ENCODE measurements at regions not wholly inside any gene's neighbourhood (a gene's known extent, or its start where the extent isn't known, plus 50 kb on each side); places are given as distances from the start of the nearest gene placed in this dataset.

DNA sequence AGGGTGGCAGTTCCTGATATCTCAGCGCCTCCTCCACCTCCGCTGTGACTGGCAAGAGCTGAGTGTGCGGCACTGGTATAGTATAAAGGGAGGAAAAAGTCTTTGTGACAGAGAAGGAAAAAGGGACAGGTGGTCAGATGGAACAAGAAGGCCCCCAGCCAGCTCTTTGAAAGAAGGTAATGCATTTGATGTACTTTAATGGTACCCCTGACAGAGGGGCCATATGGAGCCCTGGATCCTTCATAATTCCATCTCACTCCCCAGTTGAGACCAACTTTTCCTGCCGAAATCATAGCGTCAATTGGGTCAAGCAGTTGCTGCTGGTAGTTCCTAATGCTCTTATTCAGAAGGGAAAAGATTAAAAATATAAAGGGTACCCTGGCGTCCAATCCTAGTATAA lies 198.2 kb downstream of the ZNF326 start:
- ChIA-PET CTCF (no interaction called here), POLR2A (no interaction called here)
- Histone ChIP-seq H3K27ac (ENCODE audit: insufficient read depth in 1 of 2, low read depth in 1 of 2, low read length in 2 of 2, poor library complexity in 1 of 2, severe bottlenecking in 2 of 2) (no peak overlapping the region), H3K9me3 (ENCODE audit: control extremely low read depth in 1 of 5, control insufficient read depth in 4 of 5, insufficient read depth in 2 of 5, low read depth in 1 of 5, low read length in 4 of 5) (no peaks in the 10 kb centered on the region), H3K4me1 (ENCODE audit: control extremely low read depth in 1 of 4, control insufficient read depth in 4 of 4, insufficient read depth in 4 of 4, low read length in 3 of 4) (no peaks in the 10 kb centered on the region), H3K4me3 (ENCODE audit: control insufficient read depth in 1 of 7, extremely low read depth in 1 of 7, insufficient read depth in 4 of 7, low read depth in 2 of 7, low read length in 6 of 7) (no peak overlapping the region), H3K27me3 (replicated peaks in 2 of 5; ENCODE audit: control insufficient read depth in 4 of 5, insufficient read depth in 5 of 5, low read length in 4 of 5) (no peaks in the 10 kb centered on the region), H3K36me3 (ENCODE audit: control insufficient read depth in 4 of 4, insufficient read depth in 4 of 4, low read length in 3 of 4) (no peaks in the 10 kb centered on the region)
- 100% methylated on average over 4 of the region's 6 CpGs for WGBS (ENCODE audit: insufficient coverage)
- no peak for DNase-seq

DNA sequence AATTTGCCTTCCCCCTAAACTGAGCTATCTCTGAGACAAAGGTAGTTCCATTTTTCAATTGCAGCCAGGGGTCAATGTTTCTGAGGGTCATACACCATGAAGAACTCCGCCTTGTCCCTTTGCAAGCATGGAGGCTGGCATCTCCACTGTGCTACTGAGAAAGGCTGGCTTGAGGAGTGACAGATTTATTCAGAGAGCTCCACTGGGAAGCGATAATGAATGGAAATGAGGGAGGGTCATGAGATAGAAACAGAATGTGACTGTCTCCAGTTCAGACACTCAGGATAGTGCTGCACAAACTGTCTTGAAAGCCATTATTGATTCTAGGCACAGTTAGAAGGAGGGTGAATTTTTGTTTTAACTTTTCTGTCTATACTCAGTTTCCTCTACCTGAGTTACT lies 197.5 kb downstream of the ZNF326 start:
- no peaks in the 10 kb centered on the region for H3K9me3 ChIP-seq (ENCODE audit: control extremely low read depth in 1 of 5, control insufficient read depth in 4 of 5, insufficient read depth in 2 of 5, low read depth in 1 of 5, low read length in 4 of 5)
- H3K36me3 ChIP-seq (ENCODE audit: control insufficient read depth in 4 of 4, insufficient read depth in 4 of 4, low read length in 3 of 4) = no peaks in the 10 kb centered on the region
- no peak overlapping the region for H3K4me3 ChIP-seq (ENCODE audit: control insufficient read depth in 1 of 7, extremely low read depth in 1 of 7, insufficient read depth in 4 of 7, low read depth in 2 of 7, low read length in 6 of 7)
- ChIA-PET CTCF (no interaction called here), POLR2A (no interaction called here)
- DNase-seq = no peak
- H3K27ac ChIP-seq (ENCODE audit: insufficient read depth in 1 of 2, low read depth in 1 of 2, low read length in 2 of 2, poor library complexity in 1 of 2, severe bottlenecking in 2 of 2) = no peak overlapping the region
- 100% methylated on average over 2 of the region's 2 CpGs for WGBS (ENCODE audit: insufficient coverage)
- H3K27me3 ChIP-seq (replicated peaks in 2 of 5; ENCODE audit: control insufficient read depth in 4 of 5, insufficient read depth in 5 of 5, low read length in 4 of 5) = no peaks in the 10 kb centered on the region
- H3K4me1 ChIP-seq (ENCODE audit: control extremely low read depth in 1 of 4, control insufficient read depth in 4 of 4, insufficient read depth in 4 of 4, low read length in 3 of 4) = no peaks in the 10 kb centered on the region

DNA sequence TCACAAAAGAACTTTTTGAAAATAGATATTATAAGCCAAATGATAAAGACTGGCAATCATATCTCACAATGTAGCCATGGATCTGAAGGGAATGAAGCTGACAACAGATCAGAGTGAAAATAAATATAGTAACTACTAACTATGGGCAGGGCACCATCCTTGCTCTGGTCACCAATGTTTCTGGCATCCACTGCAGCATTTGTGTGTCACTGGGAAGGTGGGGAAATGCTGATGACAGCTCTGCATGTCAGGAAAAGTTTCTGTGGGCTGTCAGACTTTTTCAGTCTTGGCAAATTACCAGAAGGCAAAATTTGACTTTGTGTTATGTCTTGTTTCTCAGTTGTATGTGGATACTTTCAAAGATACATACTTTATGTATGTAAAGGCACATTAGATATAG lies 195.6 kb downstream of the ZNF326 start:
- Histone ChIP-seq H3K36me3 (ENCODE audit: control insufficient read depth in 4 of 4, insufficient read depth in 4 of 4, low read length in 3 of 4) (no peaks in the 10 kb centered on the region), H3K4me1 (ENCODE audit: control extremely low read depth in 1 of 4, control insufficient read depth in 4 of 4, insufficient read depth in 4 of 4, low read length in 3 of 4) (no peaks in the 10 kb centered on the region), H3K27ac (ENCODE audit: insufficient read depth in 1 of 2, low read depth in 1 of 2, low read length in 2 of 2, poor library complexity in 1 of 2, severe bottlenecking in 2 of 2) (no peak overlapping the region), H3K4me3 (ENCODE audit: control insufficient read depth in 1 of 7, extremely low read depth in 1 of 7, insufficient read depth in 4 of 7, low read depth in 2 of 7, low read length in 6 of 7) (no peak overlapping the region), H3K9me3 (ENCODE audit: control extremely low read depth in 1 of 5, control insufficient read depth in 4 of 5, insufficient read depth in 2 of 5, low read depth in 1 of 5, low read length in 4 of 5) (no peaks in the 10 kb centered on the region), H3K27me3 (replicated peaks in 2 of 5; ENCODE audit: control insufficient read depth in 4 of 5, insufficient read depth in 5 of 5, low read length in 4 of 5) (no peaks in the 10 kb centered on the region)
- POLR2A ChIA-PET = no interaction called here
- CTCF ChIA-PET = no interaction called here
- DNase-seq = no peak

DNA sequence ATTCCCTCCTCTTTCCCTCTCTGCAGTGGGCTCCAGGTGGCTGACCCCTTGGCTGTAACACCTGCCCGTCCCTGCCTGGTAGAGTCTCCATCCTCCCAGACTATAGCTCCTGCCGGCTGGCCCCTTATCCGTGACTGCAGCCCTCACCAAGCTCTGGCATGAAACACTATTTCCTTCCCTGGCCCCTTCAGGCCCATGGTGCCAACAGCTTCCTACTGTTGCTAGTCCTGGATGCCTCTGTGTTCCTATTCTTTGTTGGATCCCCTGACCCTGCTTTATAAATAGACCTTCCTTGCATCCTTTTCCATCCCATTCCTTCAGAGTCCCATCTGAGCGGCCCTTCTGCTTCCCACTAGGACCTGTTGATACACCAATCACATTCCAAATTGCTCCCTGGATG lies 195.0 kb downstream of the ZNF326 start:
- H3K36me3 ChIP-seq (ENCODE audit: control insufficient read depth in 4 of 4, insufficient read depth in 4 of 4, low read length in 3 of 4) = no peaks in the 10 kb centered on the region
- POLR2A ChIA-PET = no interaction called here
- WGBS (ENCODE audit: insufficient coverage) = 98% methylated on average over 4 of the region's 4 CpGs
- no peaks in the 10 kb centered on the region for H3K4me1 ChIP-seq (ENCODE audit: control extremely low read depth in 1 of 4, control insufficient read depth in 4 of 4, insufficient read depth in 4 of 4, low read length in 3 of 4)
- CTCF ChIA-PET = no interaction called here
- H3K27ac ChIP-seq (ENCODE audit: insufficient read depth in 1 of 2, low read depth in 1 of 2, low read length in 2 of 2, poor library complexity in 1 of 2, severe bottlenecking in 2 of 2) = no peak overlapping the region
- H3K27me3 ChIP-seq (replicated peaks in 2 of 5; ENCODE audit: control insufficient read depth in 4 of 5, insufficient read depth in 5 of 5, low read length in 4 of 5) = no peaks in the 10 kb centered on the region
- H3K9me3 ChIP-seq (ENCODE audit: control extremely low read depth in 1 of 5, control insufficient read depth in 4 of 5, insufficient read depth in 2 of 5, low read depth in 1 of 5, low read length in 4 of 5) = no peaks in the 10 kb centered on the region
- no peak for DNase-seq
- H3K4me3 ChIP-seq (ENCODE audit: control insufficient read depth in 1 of 7, extremely low read depth in 1 of 7, insufficient read depth in 4 of 7, low read depth in 2 of 7, low read length in 6 of 7) = no peak overlapping the region

DNA sequence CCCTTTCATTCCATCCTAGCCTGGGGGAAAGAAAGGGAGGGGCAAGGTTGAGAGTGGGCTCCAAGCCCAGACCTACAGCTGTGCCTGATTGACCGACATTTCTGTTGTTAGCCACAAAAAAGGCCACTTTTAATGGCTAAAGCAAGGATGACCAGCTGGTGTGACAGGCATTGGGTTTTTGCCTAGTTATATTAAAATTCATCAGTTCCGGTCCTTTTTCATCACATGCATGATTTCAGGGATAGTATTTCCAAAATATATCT lies 192.3 kb downstream of the ZNF326 start:
- no peaks in the 10 kb centered on the region for H3K4me1 ChIP-seq (ENCODE audit: control extremely low read depth in 1 of 4, control insufficient read depth in 4 of 4, insufficient read depth in 4 of 4, low read length in 3 of 4)
- no peaks in the 10 kb centered on the region for H3K36me3 ChIP-seq (ENCODE audit: control insufficient read depth in 4 of 4, insufficient read depth in 4 of 4, low read length in 3 of 4)
- no peaks in the 10 kb centered on the region for H3K27me3 ChIP-seq (replicated peaks in 2 of 5; ENCODE audit: control insufficient read depth in 4 of 5, insufficient read depth in 5 of 5, low read length in 4 of 5)
- no peak overlapping the region for H3K4me3 ChIP-seq (ENCODE audit: control insufficient read depth in 1 of 7, extremely low read depth in 1 of 7, insufficient read depth in 4 of 7, low read depth in 2 of 7, low read length in 6 of 7)
- no peak for DNase-seq
- 80% methylated on average over 1 of the region's 2 CpGs for WGBS (ENCODE audit: insufficient coverage)
- H3K9me3 ChIP-seq (ENCODE audit: control extremely low read depth in 1 of 5, control insufficient read depth in 4 of 5, insufficient read depth in 2 of 5, low read depth in 1 of 5, low read length in 4 of 5) = no peaks in the 10 kb centered on the region
- CTCF ChIA-PET = no interaction called here
- POLR2A ChIA-PET = no interaction called here
- no peak overlapping the region for H3K27ac ChIP-seq (ENCODE audit: insufficient read depth in 1 of 2, low read depth in 1 of 2, low read length in 2 of 2, poor library complexity in 1 of 2, severe bottlenecking in 2 of 2)

DNA sequence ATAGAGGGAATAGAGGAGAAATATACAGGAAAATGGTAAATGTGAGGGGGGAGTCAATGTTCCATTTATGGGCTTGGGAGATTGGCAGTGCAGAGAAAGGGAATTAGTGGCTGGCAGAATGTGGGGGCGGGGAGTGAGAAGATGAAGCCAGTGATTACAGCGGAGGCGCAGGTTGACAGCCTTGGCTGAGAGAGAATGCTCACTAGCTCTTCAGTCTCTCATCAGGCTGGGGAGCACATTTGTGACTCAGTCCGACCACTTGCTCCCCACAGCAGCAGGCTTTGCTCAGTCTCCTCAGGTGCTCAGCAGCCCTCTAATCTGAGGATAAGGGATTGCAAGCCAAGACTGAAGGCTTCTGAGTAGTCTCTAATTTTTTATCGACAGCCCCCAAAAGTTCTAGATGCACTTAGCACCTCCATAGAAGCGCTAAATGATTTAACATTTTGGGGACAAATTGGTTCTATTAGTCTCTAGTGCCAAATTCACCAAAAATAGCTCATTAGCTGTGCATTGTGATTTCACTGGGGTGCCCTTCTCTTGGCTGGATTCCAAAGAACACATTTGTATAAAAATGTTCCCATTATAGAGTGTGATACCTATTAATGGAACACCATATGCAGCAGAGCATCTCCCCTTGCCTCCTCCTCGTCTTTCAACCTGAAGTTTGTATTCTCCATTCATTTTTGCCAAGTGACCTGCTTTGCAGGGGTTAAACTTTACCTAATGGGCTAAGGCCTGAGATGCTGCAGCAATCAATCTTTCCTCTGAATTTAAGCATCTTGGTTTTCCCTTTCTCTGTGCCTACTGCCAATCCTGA lies 191.8 kb downstream of the ZNF326 start:
- ChIA-PET POLR2A (no interaction called here), CTCF (no interaction called here)
- Histone ChIP-seq H3K4me3 (ENCODE audit: control insufficient read depth in 1 of 7, extremely low read depth in 1 of 7, insufficient read depth in 4 of 7, low read depth in 2 of 7, low read length in 6 of 7) (no peak overlapping the region), H3K27ac (ENCODE audit: insufficient read depth in 1 of 2, low read depth in 1 of 2, low read length in 2 of 2, poor library complexity in 1 of 2, severe bottlenecking in 2 of 2) (no peak overlapping the region), H3K36me3 (ENCODE audit: control insufficient read depth in 4 of 4, insufficient read depth in 4 of 4, low read length in 3 of 4) (no peaks in the 10 kb centered on the region), H3K9me3 (ENCODE audit: control extremely low read depth in 1 of 5, control insufficient read depth in 4 of 5, insufficient read depth in 2 of 5, low read depth in 1 of 5, low read length in 4 of 5) (no peaks in the 10 kb centered on the region), H3K27me3 (replicated peaks in 2 of 5; ENCODE audit: control insufficient read depth in 4 of 5, insufficient read depth in 5 of 5, low read length in 4 of 5) (no peaks in the 10 kb centered on the region), H3K4me1 (ENCODE audit: control extremely low read depth in 1 of 4, control insufficient read depth in 4 of 4, insufficient read depth in 4 of 4, low read length in 3 of 4) (no peaks in the 10 kb centered on the region)
- WGBS (ENCODE audit: insufficient coverage) = 94% methylated on average over 5 of the region's 7 CpGs
- no peak for DNase-seq

DNA sequence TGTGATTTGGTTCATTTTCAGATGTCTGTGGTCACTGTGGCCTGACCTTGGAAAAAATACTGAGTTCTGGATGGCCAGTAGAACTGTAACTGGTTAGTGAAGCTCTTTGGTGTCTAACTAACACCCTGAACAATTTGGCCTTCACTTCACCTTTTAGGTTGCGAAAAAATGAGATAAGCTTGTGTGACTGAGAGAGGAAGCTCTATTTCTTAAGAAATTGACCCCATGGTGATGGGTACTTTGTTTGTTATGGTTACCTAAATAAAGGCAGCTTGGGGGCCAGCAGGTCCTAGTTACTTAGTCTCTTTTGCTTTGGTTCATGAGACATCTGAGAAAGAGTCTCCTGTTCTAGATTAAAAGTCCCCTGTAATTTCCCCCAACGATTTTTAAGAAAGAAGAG lies 181.6 kb downstream of the ZNF326 start:
- DNase-seq = peak in 2 of 3 donors; percentile 46 to 61
- H3K4me3 ChIP-seq (ENCODE audit: control insufficient read depth in 1 of 7, extremely low read depth in 1 of 7, insufficient read depth in 4 of 7, low read depth in 2 of 7, low read length in 6 of 7) = peak overlapping the region in 1 of 7 experiments; percentile 19
- no peak overlapping the region for H3K27ac ChIP-seq (ENCODE audit: insufficient read depth in 1 of 2, low read depth in 1 of 2, low read length in 2 of 2, poor library complexity in 1 of 2, severe bottlenecking in 2 of 2)
- H3K36me3 ChIP-seq (ENCODE audit: control insufficient read depth in 4 of 4, insufficient read depth in 4 of 4, low read length in 3 of 4) = no peaks in the 10 kb centered on the region
- H3K9me3 ChIP-seq (ENCODE audit: control extremely low read depth in 1 of 5, control insufficient read depth in 4 of 5, insufficient read depth in 2 of 5, low read depth in 1 of 5, low read length in 4 of 5) = no peaks in the 10 kb centered on the region
- ChIA-PET POLR2A (no interaction called here), CTCF (interaction anchor here (0.6 kb wide), 1 partner anchor 37 kb away, joined by 3 read pairs; no protein-coding TSS in a partner anchor)
- H3K4me1 ChIP-seq (ENCODE audit: control extremely low read depth in 1 of 4, control insufficient read depth in 4 of 4, insufficient read depth in 4 of 4, low read length in 3 of 4) = peaks cover 0 to 38% (median 19%) of the 10 kb centered on the region in 4 experiments
- no peaks in the 10 kb centered on the region for H3K27me3 ChIP-seq (replicated peaks in 2 of 5; ENCODE audit: control insufficient read depth in 4 of 5, insufficient read depth in 5 of 5, low read length in 4 of 5)
- 100% methylated on average over 1 of the region's 2 CpGs for WGBS (ENCODE audit: insufficient coverage)
